Mammary epithelial cell (primary cell): ENCODE measurements at regions not wholly inside any gene's neighbourhood (a gene's known extent, or its start where the extent isn't known, plus 50 kb on each side); places are given as distances from the start of the nearest gene placed in this dataset.

Source experiments
- CTCF ChIP-seq, 2 donors: IDR thresholded peaks in 1 of 2; conservative IDR thresholded peaks in 1 of 2; 2 replicates each; pipeline ENCODE4 v1.5.1; 2011 to 2012; ENCODE audit warnings: inconsistent platforms in 2 of 2, low read length in 2 of 2, mild to moderate bottlenecking in 2 of 2, control low read depth in 1 of 2, low read depth in 1 of 2; ENCODE audit not compliant: insufficient read depth in 1 of 2; ENCODE audit errors: extremely low read depth in 1 of 2
- EZH2 ChIP-seq: IDR thresholded peaks from 2 replicates; pipeline ENCODE4 v1.6.1; 2012; ENCODE audit warnings: low read length, inconsistent platforms, borderline replicate concordance

DNA sequence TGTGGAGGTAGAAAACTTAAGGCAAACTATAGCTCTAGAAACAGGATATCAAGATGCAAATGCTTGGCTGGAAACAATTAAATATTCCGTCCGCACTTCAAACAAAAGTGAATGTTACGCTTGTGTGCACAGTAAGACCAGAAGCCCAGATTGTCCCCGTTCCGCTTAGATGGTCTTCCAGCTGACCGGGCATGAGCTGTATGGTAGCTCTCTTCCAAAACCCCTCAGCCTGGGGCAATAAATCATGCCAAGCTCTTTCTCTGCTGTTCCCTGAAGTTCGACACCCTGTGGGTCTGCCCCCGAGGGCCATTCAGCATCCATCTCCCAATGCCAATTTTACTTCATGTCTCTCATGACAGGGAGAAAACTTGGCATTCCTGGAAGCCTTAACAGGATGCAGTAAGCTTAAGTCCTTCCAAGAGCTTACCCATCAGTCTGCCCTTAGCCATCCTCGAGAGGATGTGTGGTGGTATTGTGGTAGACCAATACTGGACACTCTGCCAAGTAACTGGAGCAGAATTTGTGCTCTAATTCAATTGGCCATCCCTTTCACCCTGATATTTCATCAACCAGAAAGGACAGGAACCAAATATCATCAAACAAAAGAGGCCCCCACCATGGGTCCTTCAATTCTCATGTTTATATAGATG lies 70.7 kb upstream of the RANBP6 start:
- TF ChIP-seq CTCF (conservative IDR thresholded peaks at IDR 0.05 in 1 of 2, IDR thresholded peaks at IDR 0.05 in 1 of 2; ENCODE audit: extremely low read depth in 1 of 2, insufficient read depth in 1 of 2, low read depth in 1 of 2, low read length in 2 of 2) (no peak), EZH2 (no peak)
